Daoy (cell line): ENCODE measurements at regions not wholly inside any gene's neighbourhood (a gene's known extent, or its start where the extent isn't known, plus 50 kb on each side); places are given as distances from the start of the nearest gene placed in this dataset.

Experiments
- DNase-seq: peaks from one replicate; pipeline ENCODE4 v3.0.0-alpha.2; 2015; ENCODE audit warnings: low read depth

GRCh38 chr9:129383561-129384490 is 205.8 kb upstream of the IER5L start:
- no peak for DNase-seq

GRCh38 chr9:129383019-129383560 is 205.0 kb upstream of the IER5L start:
- no peak for DNase-seq

DNA sequence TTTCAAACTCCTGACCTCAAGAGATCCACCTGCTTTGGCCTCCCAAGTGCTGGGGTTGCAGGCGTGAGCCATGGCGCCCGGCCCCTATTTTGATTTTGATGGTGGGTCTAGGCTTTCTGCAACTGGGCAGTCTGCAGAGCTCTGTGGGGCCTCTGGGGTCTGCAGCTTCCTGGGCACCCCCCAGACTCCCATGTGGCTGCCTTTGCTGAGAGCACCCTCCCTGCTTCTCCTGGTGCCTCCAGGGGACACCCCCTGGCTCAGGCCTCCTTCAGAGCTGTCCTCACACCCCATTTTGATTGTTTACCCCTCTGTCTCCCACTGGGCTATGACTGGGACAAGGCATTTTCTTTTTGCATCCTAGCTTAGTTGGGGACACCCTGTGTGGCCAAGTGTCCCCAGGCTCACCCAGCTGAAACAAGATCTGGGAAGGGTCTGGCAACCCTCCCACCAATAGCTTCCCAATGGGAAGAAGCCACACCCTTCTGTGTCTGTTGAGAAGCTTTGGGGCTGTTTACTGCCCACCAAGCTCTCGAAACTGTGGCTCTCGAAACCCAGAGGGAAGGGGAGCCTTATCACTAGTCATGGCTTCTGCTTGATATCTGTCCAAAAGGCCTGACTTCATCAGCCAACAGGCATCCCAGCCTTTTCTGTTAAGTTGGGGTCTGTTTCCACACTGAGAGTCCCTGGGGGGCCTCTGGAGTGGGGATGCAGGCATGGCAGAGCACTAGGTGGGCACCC is 204.4 kb upstream of the IER5L start:
- DNase-seq = no peak

GRCh38 chr9:129381481-129381957 is 203.5 kb upstream of the IER5L start:
- DNase-seq = no peak

DNA sequence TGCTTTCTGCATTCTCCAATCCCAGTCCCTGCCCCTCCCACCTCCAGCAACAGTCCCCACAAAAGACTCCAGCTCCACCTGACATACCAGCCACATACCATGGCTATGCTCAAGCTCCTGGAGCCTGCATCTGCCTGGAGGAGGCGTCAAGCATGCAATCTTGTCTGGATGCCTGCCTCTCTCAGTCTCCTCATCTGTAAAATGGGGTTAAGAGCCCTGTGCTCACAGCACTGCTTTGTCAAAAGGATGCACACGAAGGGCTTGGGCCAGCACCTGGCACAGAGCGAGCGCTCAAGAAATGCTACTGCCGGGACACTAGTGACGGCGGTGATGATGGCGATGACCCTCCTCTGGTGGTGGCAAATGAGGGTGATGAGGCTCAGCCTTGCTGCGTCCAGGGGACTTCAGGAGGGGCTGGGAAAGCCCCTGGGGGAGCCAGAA is 202.9 kb upstream of the IER5L start:
- DNase-seq = no peak

GRCh38 chr9:129379886-129380285 is 201.8 kb upstream of the IER5L start:
- DNase-seq = no peak

DNA sequence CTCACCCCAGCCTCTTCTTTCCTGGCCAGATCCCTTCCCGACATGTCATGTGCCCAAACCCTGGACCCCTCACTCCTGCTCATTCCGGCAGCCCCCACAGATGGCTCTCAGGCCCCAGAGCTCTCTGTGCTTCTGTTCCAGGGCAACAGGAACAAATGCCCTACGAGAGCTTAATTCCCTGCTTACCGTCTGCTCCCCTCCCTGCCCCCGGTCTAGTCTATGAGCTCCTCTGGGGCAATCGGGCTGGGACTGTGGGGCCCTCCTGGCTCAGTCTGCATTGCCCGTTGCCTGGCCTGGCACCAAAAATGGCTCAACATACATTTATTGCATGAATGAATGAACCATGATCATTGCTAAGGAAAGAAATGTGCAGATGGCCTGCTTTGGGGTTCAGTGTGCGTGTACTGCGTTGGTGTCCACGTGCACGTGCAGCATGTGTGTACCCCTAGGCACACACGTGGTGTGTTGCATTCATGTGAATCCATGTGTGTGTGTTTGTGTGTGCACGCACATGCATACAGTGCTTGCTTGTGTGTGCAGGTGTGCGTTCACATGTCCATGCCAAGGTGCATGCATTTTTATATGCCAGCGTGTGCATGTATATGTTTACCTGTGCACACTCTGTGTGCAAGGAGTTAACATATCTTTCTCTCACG is 201.2 kb upstream of the IER5L start:
- DNase-seq = no peak

- DNase-seq = no peak
Measured at GRCh38 chr9:129377931-129378661, 200.0 kb upstream of the IER5L start.

GRCh38 chr9:129377181-129377580 is 199.1 kb upstream of the IER5L start:
- no peak for DNase-seq

- no peak for DNase-seq
Measured at GRCh38 chr9:129375845-129376244, 197.8 kb upstream of the IER5L start.

- no peak for DNase-seq
Measured at GRCh38 chr9:129374651-129375050, 196.6 kb upstream of the IER5L start.

GRCh38 chr9:129374231-129374630 is 196.2 kb upstream of the IER5L start:
- no peak for DNase-seq

GRCh38 chr9:129373361-129373760 is 195.3 kb upstream of the IER5L start:
- DNase-seq = no peak

DNA sequence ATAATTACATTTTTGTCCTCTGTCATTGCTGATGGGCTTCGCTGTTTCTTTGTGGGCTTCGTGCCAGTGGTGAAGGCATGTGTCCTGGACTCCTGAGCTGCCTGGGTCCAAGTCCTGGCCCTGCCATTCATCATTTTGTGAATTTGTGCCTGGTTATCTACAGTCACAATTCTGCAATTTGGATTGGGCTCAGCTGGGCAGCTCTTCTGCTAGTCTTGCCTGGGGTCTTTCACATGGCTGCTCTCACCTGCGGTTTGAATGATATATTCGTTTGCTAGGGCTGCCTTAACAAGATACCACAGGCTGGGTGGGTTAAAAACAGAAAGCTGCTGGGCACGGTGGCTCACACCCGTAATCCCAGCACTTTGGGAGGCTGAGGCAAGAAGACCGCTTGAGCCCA is 192.7 kb upstream of the IER5L start:
- DNase-seq = no peak

DNA sequence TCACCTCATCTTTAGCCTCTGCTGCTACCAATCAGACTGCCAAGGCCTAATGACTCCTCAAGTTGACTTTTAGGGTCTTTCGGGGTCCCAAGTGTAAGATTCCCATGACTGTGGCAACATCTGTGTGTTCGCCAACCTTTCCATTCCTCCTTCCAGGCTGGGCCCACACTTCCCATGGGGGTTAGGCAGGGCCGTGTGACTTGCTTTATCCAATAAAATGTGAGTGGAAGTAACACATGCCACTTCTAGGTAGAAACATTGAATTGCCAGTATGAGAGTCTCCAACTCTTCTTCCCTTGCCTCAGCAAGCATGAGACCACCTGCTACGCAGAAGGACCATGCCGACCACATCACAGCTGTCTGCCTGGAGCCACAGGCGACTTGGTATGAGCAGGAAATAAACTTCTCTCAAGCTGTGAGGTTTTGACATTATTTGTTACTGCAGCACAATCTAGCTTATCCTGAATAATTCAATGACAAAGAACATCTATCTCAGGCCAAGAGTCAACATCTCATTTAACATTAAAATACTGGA is 190.4 kb upstream of the IER5L start:
- DNase-seq = no peak

DNA sequence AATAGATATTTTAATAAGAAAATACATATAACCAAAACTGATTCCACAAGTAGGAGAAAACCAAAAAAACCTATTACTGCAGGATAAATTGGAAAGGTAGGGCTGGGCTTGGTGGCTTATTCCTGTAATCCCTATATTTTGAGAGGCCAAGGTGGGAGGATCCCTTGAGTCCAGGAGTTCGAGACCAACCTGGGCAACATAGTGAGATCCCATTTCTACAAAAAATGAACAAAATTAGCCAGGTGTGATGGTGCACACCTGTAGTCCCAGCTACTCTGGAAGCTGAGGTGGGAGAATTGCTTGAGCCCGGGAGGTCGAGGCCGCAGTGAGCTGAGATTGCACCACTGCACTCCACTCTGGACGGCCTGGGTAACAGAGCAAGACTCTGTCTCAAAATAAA is 189.2 kb upstream of the IER5L start:
- no peak for DNase-seq

- no peak for DNase-seq
Measured at GRCh38 chr9:129365196-129365595, 187.1 kb upstream of the IER5L start.

GRCh38 chr9:129363216-129363873 is 185.3 kb upstream of the IER5L start:
- no peak for DNase-seq

GRCh38 chr9:129362287-129363000 is 184.4 kb upstream of the IER5L start:
- DNase-seq = no peak

DNA sequence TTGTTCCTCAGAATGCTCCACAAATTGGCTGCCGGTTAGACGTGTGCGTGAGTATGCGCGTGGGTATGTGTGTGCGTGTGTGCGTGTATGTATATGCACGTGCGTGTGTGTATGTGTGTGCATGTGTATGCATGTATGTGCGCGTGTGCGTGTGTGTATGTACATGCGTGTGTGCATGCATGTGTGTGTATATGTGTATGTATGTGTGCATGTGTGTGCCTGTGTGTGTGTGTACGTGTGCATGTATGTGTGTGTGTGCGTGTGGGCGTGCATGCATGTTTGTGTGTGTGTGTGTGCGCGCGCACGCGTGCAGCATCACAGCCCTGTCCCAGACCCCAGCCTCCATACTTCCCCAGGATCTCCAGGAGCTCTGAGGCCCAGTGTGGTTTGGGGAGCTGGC is 183.1 kb upstream of the IER5L start:
- no peak for DNase-seq
